HFF-Myc (cell line): ENCODE measurements at regions not wholly inside any gene's neighbourhood (a gene's known extent, or its start where the extent isn't known, plus 50 kb on each side); places are given as distances from the start of the nearest gene placed in this dataset.

ENCODE experiments used
- DNase-seq: peaks from one replicate; pipeline ENCODE4 v3.0.0-alpha.2; 2011; ENCODE audit warnings: low read depth; ENCODE audit errors: extremely low read depth
- H3K4me3 ChIP-seq: replicated peaks from 2 replicates; pipeline ENCODE4 v1.5.1; 2011; ENCODE audit warnings: low read depth, mild to moderate bottlenecking, control low read depth, low read length
- TF ChIP-seq, protein P1 (sequence below): IDR thresholded peaks from 2 replicates; pipeline ENCODE4 v1.5.1; 2012; ENCODE audit warnings: mild to moderate bottlenecking, low read depth, low read length, control low read depth; ENCODE audit errors: missing control alignments

GRCh38 chr17:71252436-71252835 is 868.4 kb upstream of the SOX9 start:
- no peak for DNase-seq
- H3K4me3 ChIP-seq: no peak overlapping the region
- TF ChIP-seq, protein P1, sequence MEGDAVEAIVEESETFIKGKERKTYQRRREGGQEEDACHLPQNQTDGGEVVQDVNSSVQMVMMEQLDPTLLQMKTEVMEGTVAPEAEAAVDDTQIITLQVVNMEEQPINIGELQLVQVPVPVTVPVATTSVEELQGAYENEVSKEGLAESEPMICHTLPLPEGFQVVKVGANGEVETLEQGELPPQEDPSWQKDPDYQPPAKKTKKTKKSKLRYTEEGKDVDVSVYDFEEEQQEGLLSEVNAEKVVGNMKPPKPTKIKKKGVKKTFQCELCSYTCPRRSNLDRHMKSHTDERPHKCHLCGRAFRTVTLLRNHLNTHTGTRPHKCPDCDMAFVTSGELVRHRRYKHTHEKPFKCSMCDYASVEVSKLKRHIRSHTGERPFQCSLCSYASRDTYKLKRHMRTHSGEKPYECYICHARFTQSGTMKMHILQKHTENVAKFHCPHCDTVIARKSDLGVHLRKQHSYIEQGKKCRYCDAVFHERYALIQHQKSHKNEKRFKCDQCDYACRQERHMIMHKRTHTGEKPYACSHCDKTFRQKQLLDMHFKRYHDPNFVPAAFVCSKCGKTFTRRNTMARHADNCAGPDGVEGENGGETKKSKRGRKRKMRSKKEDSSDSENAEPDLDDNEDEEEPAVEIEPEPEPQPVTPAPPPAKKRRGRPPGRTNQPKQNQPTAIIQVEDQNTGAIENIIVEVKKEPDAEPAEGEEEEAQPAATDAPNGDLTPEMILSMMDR: no peak

GRCh38 chr17:71257096-71257495 is 863.7 kb upstream of the SOX9 start:
- DNase-seq: no peak
- TF ChIP-seq, protein P1: no peak

GRCh38 chr17:71260366-71260940 is 860.4 kb upstream of the SOX9 start:
- no peak for DNase-seq
- no peak overlapping the region for H3K4me3 ChIP-seq
- TF ChIP-seq, protein P1: no peak

More at GRCh38 chr17:71257096-71257495, 863.7 kb upstream of the SOX9 start:
- no peak overlapping the region for H3K4me3 ChIP-seq

DNA sequence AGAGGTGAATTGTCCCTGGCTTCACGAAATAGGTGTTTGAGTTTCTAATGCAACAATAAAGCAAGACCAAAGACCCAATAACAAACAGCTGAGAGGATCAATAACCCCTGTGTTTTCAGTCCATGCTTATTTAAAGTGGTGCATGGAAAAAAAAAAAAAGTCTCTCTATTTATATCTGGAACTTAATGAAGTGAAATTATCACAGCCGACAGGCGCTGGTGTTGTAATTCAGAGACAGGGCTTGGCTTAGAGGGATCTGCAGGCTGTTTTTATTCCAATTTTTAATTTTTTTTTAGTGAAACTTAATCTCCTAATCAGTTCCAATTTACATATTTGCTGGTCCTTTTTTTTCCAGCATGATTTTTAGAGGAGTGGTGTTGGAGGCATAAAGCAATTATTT is 858.2 kb upstream of the SOX9 start:
- TF ChIP-seq, protein P1: no peak
- no peak for DNase-seq
- no peak overlapping the region for H3K4me3 ChIP-seq

DNA sequence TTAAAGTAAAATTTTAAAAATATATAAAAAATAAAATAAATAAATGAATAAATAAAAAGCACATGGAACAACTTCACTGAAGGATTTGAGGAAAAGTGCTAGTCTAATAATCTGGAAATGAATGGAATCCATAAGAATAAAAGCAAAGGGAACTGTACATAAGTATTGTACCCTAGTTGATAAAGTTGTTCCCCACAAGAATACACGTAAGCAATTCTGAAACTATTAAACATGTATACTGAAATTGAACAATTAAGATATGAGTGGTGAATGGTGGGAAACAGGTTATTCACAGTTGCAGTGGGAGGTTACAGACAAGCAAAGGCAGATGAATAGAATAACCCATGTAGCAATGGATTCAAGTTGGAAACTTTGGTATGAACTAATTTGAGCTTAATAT is 853.2 kb upstream of the SOX9 start:
- DNase-seq: no peak
- TF ChIP-seq, protein P1: no peak

GRCh38 chr17:71269201-71269600 is 851.6 kb upstream of the SOX9 start:
- no peak for DNase-seq
- no peak overlapping the region for H3K4me3 ChIP-seq
- TF ChIP-seq, protein P1: no peak

More for the DNA sequence above, 853.2 kb upstream of the SOX9 start:
- no peak overlapping the region for H3K4me3 ChIP-seq

- TF ChIP-seq, protein P1: no peak
- no peak for DNase-seq
- no peak overlapping the region for H3K4me3 ChIP-seq
Measured at GRCh38 chr17:71273441-71273840, 847.4 kb upstream of the SOX9 start.
